Breast epithelium (tissue), 4 donors: ENCODE measurements at regions not wholly inside any gene's neighbourhood (a gene's known extent, or its start where the extent isn't known, plus 50 kb on each side); places are given as distances from the start of the nearest gene placed in this dataset.

ENCODE experiments used
- DNase-seq, 2 donors: peaks; one replicate each; pipeline ENCODE4 v3.0.0-alpha.2; 2019; ENCODE audit warnings: low spot score in 2 of 2
- H3K27ac ChIP-seq, 2 donors: fragments of 200-600 bp; sonication (generic) in 1 of 2; one replicate each; pipeline ENCODE4 v1.5.1; 2016 to 2019; ENCODE audit warnings: mild to moderate bottlenecking in 1 of 2
- H3K27me3 ChIP-seq, 2 donors: fragments of 200-600 bp; sonication (generic) in 1 of 2; one replicate each; pipeline versions ENCODE4 v1.5.1 to v1.6.0; 2017 to 2019; ENCODE audit warnings: control low read depth in 1 of 2, mild to moderate bottlenecking in 1 of 2
- H3K36me3 ChIP-seq: fragments of 200-600 bp; one replicate; pipeline ENCODE4 v1.5.1; 2019
- H3K4me1 ChIP-seq, 2 donors: fragments of 200-600 bp; sonication (generic); one replicate each; pipeline ENCODE4 v1.5.1; 2016 to 2019; ENCODE audit warnings: control low read depth in 1 of 2
- H3K4me3 ChIP-seq, 3 donors: fragments of 200-600 bp; sonication (generic); 1 replicate in 2 of 3; 2 replicates in 1 of 3; pipeline ENCODE4 v1.5.1; 2016 to 2019; ENCODE audit warnings: mild to moderate bottlenecking in 3 of 3, moderate library complexity in 2 of 3
- H3K9me3 ChIP-seq, 2 donors: fragments of 200-600 bp; sonication (generic) in 1 of 2; one replicate each; pipeline ENCODE4 v1.5.1; 2016 to 2019; ENCODE audit warnings: control low read depth in 1 of 2
- POLR2A ChIP-seq: fragments of 450-650 bp; IDR thresholded peaks from one replicate; pipeline ENCODE4 v1.6.1; 2016; ENCODE audit warnings: antibody characterized with exemption, mild to moderate bottlenecking, moderate library complexity
- POLR2AphosphoS5 ChIP-seq, 3 donors: sonication (generic); formaldehyde crosslinking; IDR thresholded peaks; one replicate each; pipeline ENCODE4 v1.6.1; 2017; ENCODE audit warnings: antibody characterized with exemption in 3 of 3
- intact Hi-C: fragments of 100-400 bp; cut with DNase I; formaldehyde crosslinking; loops from one replicate; pipeline ENCODE4 v1.15.1; 2023; ENCODE audit warnings: low total_unique reads
- TF ChIP-seq, protein P1 (sequence below), 3 donors: fragments of 450-650 bp; IDR thresholded peaks; one replicate each; pipeline ENCODE4 v1.5.1; 2016 to 2017; ENCODE audit warnings: antibody characterized with exemption in 3 of 3, mild to moderate bottlenecking in 3 of 3, moderate library complexity in 3 of 3

DNA sequence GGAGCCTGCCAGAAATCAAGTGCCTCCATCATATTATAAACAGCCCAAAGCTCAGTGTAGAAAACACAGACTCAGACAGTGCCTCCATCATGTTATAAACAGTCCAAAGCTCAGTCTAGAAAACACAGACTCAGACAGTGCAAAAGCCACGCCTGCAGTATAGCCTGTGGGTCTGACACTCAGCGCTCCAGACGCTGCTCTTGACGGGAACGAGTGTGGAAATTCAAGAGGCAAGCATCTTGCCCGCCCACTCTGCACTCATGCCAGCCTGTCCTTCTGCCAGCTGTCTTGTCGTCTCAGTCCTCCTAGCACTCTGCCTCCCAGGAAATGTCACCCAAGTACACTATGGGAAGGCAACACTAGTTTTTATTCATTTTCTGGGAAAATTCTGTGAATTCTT, 274.2 kb upstream of the CDH4 start:
- Histone ChIP-seq H3K9me3 (peaks cover 5 to 17% of the 10 kb centered on the region in 2 donors), H3K4me1 (no peaks in the 10 kb centered on the region), H3K27me3 (no peaks in the 10 kb centered on the region), H3K36me3 (no peaks in the 10 kb centered on the region), H3K27ac (no peak overlapping the region), H3K4me3 (no peak overlapping the region)
- intact Hi-C loops: no loop called here
- TF ChIP-seq, protein P1, sequence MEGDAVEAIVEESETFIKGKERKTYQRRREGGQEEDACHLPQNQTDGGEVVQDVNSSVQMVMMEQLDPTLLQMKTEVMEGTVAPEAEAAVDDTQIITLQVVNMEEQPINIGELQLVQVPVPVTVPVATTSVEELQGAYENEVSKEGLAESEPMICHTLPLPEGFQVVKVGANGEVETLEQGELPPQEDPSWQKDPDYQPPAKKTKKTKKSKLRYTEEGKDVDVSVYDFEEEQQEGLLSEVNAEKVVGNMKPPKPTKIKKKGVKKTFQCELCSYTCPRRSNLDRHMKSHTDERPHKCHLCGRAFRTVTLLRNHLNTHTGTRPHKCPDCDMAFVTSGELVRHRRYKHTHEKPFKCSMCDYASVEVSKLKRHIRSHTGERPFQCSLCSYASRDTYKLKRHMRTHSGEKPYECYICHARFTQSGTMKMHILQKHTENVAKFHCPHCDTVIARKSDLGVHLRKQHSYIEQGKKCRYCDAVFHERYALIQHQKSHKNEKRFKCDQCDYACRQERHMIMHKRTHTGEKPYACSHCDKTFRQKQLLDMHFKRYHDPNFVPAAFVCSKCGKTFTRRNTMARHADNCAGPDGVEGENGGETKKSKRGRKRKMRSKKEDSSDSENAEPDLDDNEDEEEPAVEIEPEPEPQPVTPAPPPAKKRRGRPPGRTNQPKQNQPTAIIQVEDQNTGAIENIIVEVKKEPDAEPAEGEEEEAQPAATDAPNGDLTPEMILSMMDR (IDR thresholded peaks at IDR 0.05): no peak
- TF ChIP-seq POLR2A (no peak), POLR2AphosphoS5 (IDR thresholded peaks at IDR 0.05) (no peak)
- DNase-seq: no peak

DNA sequence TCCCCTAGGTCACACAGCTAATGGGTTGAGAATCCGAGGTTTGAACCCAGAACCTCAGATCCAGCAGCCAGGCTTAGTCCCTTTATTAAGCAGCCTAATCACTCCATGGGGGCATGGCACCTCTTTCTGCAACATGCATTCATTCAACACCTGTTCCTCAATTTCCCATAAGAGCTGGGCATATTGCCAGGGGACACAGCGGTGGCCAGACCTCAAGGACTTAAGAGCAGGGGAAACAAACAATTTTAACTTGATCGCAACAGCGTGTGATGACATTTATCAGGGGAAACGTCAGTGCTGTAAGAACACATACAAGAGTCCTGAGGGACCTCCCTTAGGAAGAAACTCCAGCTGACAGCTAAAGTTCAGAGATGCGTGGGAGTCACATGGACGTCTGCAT, 267.4 kb upstream of the CDH4 start:
- Histone ChIP-seq H3K9me3 (peaks cover 0 to 17% of the 10 kb centered on the region in 2 donors), H3K27ac (no peak overlapping the region), H3K4me1 (no peaks in the 10 kb centered on the region), H3K4me3 (no peak overlapping the region), H3K36me3 (no peaks in the 10 kb centered on the region), H3K27me3 (peaks cover 0 to 10% of the 10 kb centered on the region in 2 donors)
- TF ChIP-seq POLR2AphosphoS5 (IDR thresholded peaks at IDR 0.05): no peak
- no peak for TF ChIP-seq POLR2A
- TF ChIP-seq, protein P1 (IDR thresholded peaks at IDR 0.05): no peak
- DNase-seq: no peak
- intact Hi-C loops: no loop called here

DNA sequence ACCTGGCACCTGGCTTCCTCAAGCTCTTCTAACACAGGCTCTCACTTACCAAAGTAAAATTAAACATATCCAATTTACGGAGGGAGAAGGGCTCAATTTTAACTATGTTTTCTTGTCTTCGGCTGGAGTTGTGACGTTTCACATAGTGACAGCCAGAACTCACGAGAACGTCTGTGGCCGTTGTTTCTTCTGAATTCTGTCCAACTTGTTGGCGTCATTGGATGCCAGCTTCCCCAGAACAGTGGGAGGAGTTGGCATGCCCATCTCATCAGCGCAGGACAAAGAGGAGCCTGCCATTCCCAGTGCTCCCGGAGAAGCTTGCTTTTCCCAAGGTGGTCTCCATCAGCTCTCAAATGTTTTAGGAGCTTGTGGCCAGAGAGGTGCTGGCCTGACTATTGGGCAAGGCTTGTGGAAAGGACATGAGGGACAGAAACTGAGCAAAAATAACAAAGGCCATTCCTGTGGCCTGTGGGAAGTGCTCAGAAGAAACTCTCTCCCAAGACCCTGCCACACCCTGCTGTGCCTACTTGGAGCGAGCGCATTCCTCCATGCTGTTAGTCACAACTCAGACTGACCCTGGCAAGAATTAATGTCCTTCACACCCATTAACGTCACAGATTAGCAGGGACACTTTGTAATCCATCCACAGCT, 265.4 kb upstream of the CDH4 start:
- no peaks in the 10 kb centered on the region for H3K36me3 ChIP-seq
- intact Hi-C loops: no loop called here
- peaks cover 0 to 10% of the 10 kb centered on the region in 2 donors for H3K27me3 ChIP-seq
- H3K27ac ChIP-seq: no peak overlapping the region
- no peak overlapping the region for H3K4me3 ChIP-seq
- H3K4me1 ChIP-seq: no peaks in the 10 kb centered on the region
- peaks cover 0 to 4% of the 10 kb centered on the region in 2 donors for H3K9me3 ChIP-seq
- no peak for DNase-seq
- TF ChIP-seq POLR2A: no peak
- TF ChIP-seq POLR2AphosphoS5 (IDR thresholded peaks at IDR 0.05): no peak
- TF ChIP-seq, protein P1 (IDR thresholded peaks at IDR 0.05): no peak

DNA sequence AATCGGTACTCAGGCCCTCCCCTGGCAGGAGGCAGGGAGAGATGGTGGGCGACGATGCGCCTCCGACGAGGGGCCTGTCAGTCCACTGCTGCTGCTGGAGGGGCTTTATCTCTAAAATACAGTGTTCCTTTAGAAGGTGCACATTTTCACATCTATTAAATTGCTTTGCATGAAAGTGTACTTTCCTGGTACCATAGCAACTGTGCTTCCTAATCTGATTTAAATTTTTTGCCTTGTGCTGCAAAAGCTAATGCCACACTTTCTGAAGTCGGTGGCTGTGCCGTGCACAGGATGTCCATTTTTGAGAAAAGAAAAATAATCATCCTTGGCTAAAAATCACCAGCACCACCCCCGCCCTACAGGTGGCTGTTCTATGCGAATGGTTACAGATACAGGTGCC, 262.0 kb upstream of the CDH4 start:
- Histone ChIP-seq H3K9me3 (peaks cover 0 to 4% of the 10 kb centered on the region in 2 donors), H3K4me1 (no peaks in the 10 kb centered on the region), H3K27me3 (peaks cover 0 to 19% of the 10 kb centered on the region in 2 donors), H3K4me3 (no peak overlapping the region), H3K36me3 (no peaks in the 10 kb centered on the region), H3K27ac (no peak overlapping the region)
- no peak for TF ChIP-seq POLR2A
- TF ChIP-seq, protein P1 (IDR thresholded peaks at IDR 0.05): no peak
- TF ChIP-seq POLR2AphosphoS5 (IDR thresholded peaks at IDR 0.05): no peak
- intact Hi-C loops: no loop called here
- DNase-seq: no peak

DNA sequence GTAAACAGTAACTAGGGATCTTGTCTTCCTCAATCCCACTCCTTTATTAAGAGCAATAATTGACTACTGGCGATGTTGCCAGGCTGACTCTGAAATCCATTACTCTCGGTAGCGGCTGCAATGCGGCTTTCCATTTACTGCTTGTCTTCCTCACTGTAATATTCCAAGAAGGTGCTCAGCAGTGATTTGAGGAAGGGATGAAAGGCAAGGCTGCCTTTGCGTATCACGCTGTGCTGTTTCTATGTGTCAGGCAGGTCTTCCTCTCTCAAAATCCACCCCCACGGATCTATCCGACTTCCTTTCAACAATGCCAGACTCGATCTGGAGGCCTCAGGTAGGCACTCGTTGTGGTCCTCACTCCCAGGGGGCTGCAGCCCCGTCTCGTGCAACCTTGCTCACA, 261.4 kb upstream of the CDH4 start:
- Histone ChIP-seq H3K9me3 (peaks cover 0 to 4% of the 10 kb centered on the region in 2 donors), H3K4me3 (no peak overlapping the region), H3K36me3 (no peaks in the 10 kb centered on the region), H3K27ac (no peak overlapping the region), H3K27me3 (peaks cover 0 to 20% of the 10 kb centered on the region in 2 donors), H3K4me1 (no peaks in the 10 kb centered on the region)
- intact Hi-C loops: no loop called here
- TF ChIP-seq, protein P1 (IDR thresholded peaks at IDR 0.05): no peak
- TF ChIP-seq POLR2AphosphoS5 (IDR thresholded peaks at IDR 0.05): no peak
- no peak for TF ChIP-seq POLR2A
- DNase-seq: no peak
